GM19324 (cell line): ENCODE measurements at regions not wholly inside any gene's neighbourhood (a gene's known extent, or its start where the extent isn't known, plus 50 kb on each side); places are given as distances from the start of the nearest gene placed in this dataset.

Experiments
- ATAC-seq: cut with Tn5 transposase; IDR thresholded peaks from one replicate; pipeline ENCODE4 v1.9.1; 2021; ENCODE audit warnings: mild to moderate bottlenecking, moderate library complexity; ENCODE audit not compliant: unreplicated experiment, low FRiP score

- no peak for ATAC-seq
Observed at GRCh38 chr20:48175261-48175660, 390.0 kb upstream of the SULF2 start.

- ATAC-seq, result no peak
Observed at GRCh38 chr20:48172357-48172702, 387.0 kb upstream of the SULF2 start.

- ATAC-seq, result no peak
Observed at GRCh38 chr20:48171626-48172356, 386.5 kb upstream of the SULF2 start.

- ATAC-seq, result no peak
Observed at GRCh38 chr20:48171071-48171470, 385.8 kb upstream of the SULF2 start.

GRCh38 chr20:48170625-48171024 is 385.3 kb upstream of the SULF2 start:
- ATAC-seq, result no peak

GRCh38 chr20:48169650-48170225 is 384.5 kb upstream of the SULF2 start:
- ATAC-seq, result no peak

- no peak for ATAC-seq
Observed at GRCh38 chr20:48166082-48166835, 381.0 kb upstream of the SULF2 start.

GRCh38 chr20:48165401-48165685 is 380.1 kb upstream of the SULF2 start:
- ATAC-seq, result no peak

- no peak for ATAC-seq
Observed at GRCh38 chr20:48164566-48165400, 379.5 kb upstream of the SULF2 start.

- no peak for ATAC-seq
Observed at GRCh38 chr20:48164034-48164433, 378.8 kb upstream of the SULF2 start.

- no peak for ATAC-seq
Observed at GRCh38 chr20:48163505-48163904, 378.2 kb upstream of the SULF2 start.

GRCh38 chr20:48162621-48163020 is 377.3 kb upstream of the SULF2 start:
- no peak for ATAC-seq

GRCh38 chr20:48159145-48160008 is 374.1 kb upstream of the SULF2 start:
- no peak for ATAC-seq

- no peak for ATAC-seq
Observed at GRCh38 chr20:48158014-48158413, 372.7 kb upstream of the SULF2 start.

GRCh38 chr20:48156951-48157700 is 371.8 kb upstream of the SULF2 start:
- no peak for ATAC-seq

GRCh38 chr20:48156521-48156920 is 371.2 kb upstream of the SULF2 start:
- no peak for ATAC-seq

GRCh38 chr20:48155268-48155667 is 370.0 kb upstream of the SULF2 start:
- ATAC-seq, result no peak

- no peak for ATAC-seq
Observed at GRCh38 chr20:48154040-48154765, 368.9 kb upstream of the SULF2 start.

- no peak for ATAC-seq
Observed at GRCh38 chr20:48153523-48153922, 368.2 kb upstream of the SULF2 start.
